SK-MEL-5 (cell line): ENCODE measurements at regions not wholly inside any gene's neighbourhood (a gene's known extent, or its start where the extent isn't known, plus 50 kb on each side); places are given as distances from the start of the nearest gene placed in this dataset.

Experiments used
- DNase-seq: peaks from one replicate; pipeline ENCODE4 v3.0.0-alpha.2; 2016; ENCODE audit warnings: low read depth, low spot score
- in situ Hi-C: cut with HindIII; loops from 2 replicates; pipeline ENCODE4 v1.10.0; 2016; ENCODE audit warnings: low sequenced_read_pairs, high pct_unique_total_duplicates, low pct_unique_long_range_greater_than_20kb

- in situ Hi-C loops, result no loop called here
- DNase-seq, result no peak
Measured at GRCh38 chr6:139600343-139600742, 225.9 kb upstream of the CITED2 start.

GRCh38 chr6:139597771-139598755 lies 223.6 kb upstream of the CITED2 start:
- in situ Hi-C loops, result no loop called here
- no peak for DNase-seq

GRCh38 chr6:139597087-139597763 lies 222.8 kb upstream of the CITED2 start:
- no peak for DNase-seq
- in situ Hi-C loops, result no loop called here

- in situ Hi-C loops, result no loop called here
Measured at GRCh38 chr6:139595183-139595582, 220.7 kb upstream of the CITED2 start.

GRCh38 chr6:139594333-139594965 lies 220.0 kb upstream of the CITED2 start:
- in situ Hi-C loops, result no loop called here
- no peak for DNase-seq

More at GRCh38 chr6:139595183-139595582, 220.7 kb upstream of the CITED2 start:
- no peak for DNase-seq

GRCh38 chr6:139593081-139593480 lies 218.6 kb upstream of the CITED2 start:
- DNase-seq, result no peak
- in situ Hi-C loops, result no loop called here

GRCh38 chr6:139592011-139592410 lies 217.6 kb upstream of the CITED2 start:
- in situ Hi-C loops, result no loop called here
- no peak for DNase-seq

GRCh38 chr6:139591075-139591865 lies 216.8 kb upstream of the CITED2 start:
- peak; percentile 45 for DNase-seq
- in situ Hi-C loops, result no loop called here

- in situ Hi-C loops, result no loop called here
Measured at GRCh38 chr6:139590206-139590605, 215.8 kb upstream of the CITED2 start.

GRCh38 chr6:139588734-139589593 lies 214.5 kb upstream of the CITED2 start:
- in situ Hi-C loops, result no loop called here
- peak; percentile 8 for DNase-seq

More at GRCh38 chr6:139590206-139590605, 215.8 kb upstream of the CITED2 start:
- no peak for DNase-seq

GRCh38 chr6:139588076-139588639 lies 213.7 kb upstream of the CITED2 start:
- DNase-seq, result no peak
- in situ Hi-C loops, result no loop called here

GRCh38 chr6:139587469-139587868 lies 213.0 kb upstream of the CITED2 start:
- no peak for DNase-seq
- in situ Hi-C loops, result no loop called here

- in situ Hi-C loops, result no loop called here
- no peak for DNase-seq
Measured at GRCh38 chr6:139586273-139586672, 211.8 kb upstream of the CITED2 start.

GRCh38 chr6:139584599-139584998 lies 210.2 kb upstream of the CITED2 start:
- DNase-seq, result no peak
- in situ Hi-C loops, result no loop called here

GRCh38 chr6:139583420-139583819 lies 209.0 kb upstream of the CITED2 start:
- in situ Hi-C loops, result no loop called here
- DNase-seq, result no peak

GRCh38 chr6:139582956-139583355 lies 208.5 kb upstream of the CITED2 start:
- in situ Hi-C loops, result no loop called here
- no peak for DNase-seq
